A549 (cell line): ENCODE measurements at regions not wholly inside any gene's neighbourhood (a gene's known extent, or its start where the extent isn't known, plus 50 kb on each side); places are given as distances from the start of the nearest gene placed in this dataset.
A peak's percentile ranks its signal among the peaks of the same experiment; 100 is the strongest.

ENCODE experiments used
- ATAC-seq, 2 experiments: fragments of 200-7000 bp in 1 of 2; fragments of >200 bp in 1 of 2; cut with Nextera tagmentation in 1 of 2; cut with Tn5 transposase in 1 of 2; 3 replicates each; pipeline versions ENCODE4 v1.8.0 to v1.9.1; 2018 to 2020; ENCODE audit warnings: mild to moderate bottlenecking in 1 of 2, moderate library complexity in 1 of 2
- CTCF ChIA-PET: fragments of 300-600 bp; sonication (Branson Sonifier 250); formaldehyde crosslinking; extraction: SDS; loops from one replicate; lab custom pipeline; 2021; ENCODE audit warnings: antibody characterized with exemption, inconsistent platforms; lab: Yijun Ruan, JAX
- POLR2A ChIA-PET: fragments of 350-600 bp; formaldehyde crosslinking; extraction: SDS; loops from one replicate; lab custom pipeline; 2021; ENCODE audit warnings: antibody characterized with exemption, inconsistent platforms; lab: Yijun Ruan, JAX
- DNase-seq, 2 experiments: peaks; one replicate each; pipeline versions ENCODE4 v3.0.0 to v3.0.0-alpha.2; 2011 to 2016; ENCODE audit warnings: low read depth in 1 of 2, low spot score in 1 of 2
- FAIRE-seq: peaks from 2 replicates; lab custom pipeline; 2011; peaks lifted over from hg19 to GRCh38; lab: Jason Lieb, UNC
- H3K27ac ChIP-seq, 2 experiments: fragments of >200 bp; sonication (Bioruptor Twin); formaldehyde crosslinking; 3 replicates each; pipeline ENCODE4 v1.5.1; 2016 to 2017
- H3K4me1 ChIP-seq: fragments of >200 bp; sonication (Bioruptor Twin); formaldehyde crosslinking; 3 replicates; pipeline ENCODE4 v1.6.1; 2016
- H3K4me2 ChIP-seq: fragments of >200 bp; sonication (Bioruptor Twin); formaldehyde crosslinking; 3 replicates; pipeline ENCODE4 v1.6.1; 2016
- H3K4me3 ChIP-seq: fragments of >200 bp; sonication (Bioruptor Twin); formaldehyde crosslinking; 3 replicates; pipeline ENCODE4 v1.5.1; 2016
- H3K9me3 ChIP-seq: fragments of >200 bp; sonication (Bioruptor Twin); formaldehyde crosslinking; 3 replicates; pipeline ENCODE4 v1.6.1; 2016
- CTCF ChIP-seq: fragments of >200 bp; sonication (Bioruptor Twin); formaldehyde crosslinking; IDR thresholded peaks from 3 replicates; pipeline ENCODE4 v1.5.1; 2016
- EP300 ChIP-seq, 2 experiments: fragments of >200 bp; sonication (Bioruptor Twin); formaldehyde crosslinking; IDR thresholded peaks; 2 replicates in 1 of 2; 3 replicates in 1 of 2; pipeline ENCODE4 v1.6.1; 2016 to 2017
- GATA3 ChIP-seq: IDR thresholded peaks from 2 replicates; pipeline ENCODE4 v1.6.1; 2012; ENCODE audit warnings: borderline replicate concordance
- HDAC2 ChIP-seq: fragments of 200-600 bp; sonication (generic); IDR thresholded peaks from 2 replicates; pipeline ENCODE4 v1.6.1; 2016
- HMGXB4 ChIP-seq: fragments of 250-450 bp; sonication (Bioruptor Pico); IDR thresholded peaks from 2 replicates; pipeline ENCODE4 v1.5.0; 2021; ENCODE audit warnings: mild to moderate bottlenecking, moderate library complexity, borderline replicate concordance
- HOXB5 ChIP-seq: fragments of 250-450 bp; sonication (Bioruptor Pico); IDR thresholded peaks from 2 replicates; pipeline ENCODE4 v1.5.0; 2020; ENCODE audit warnings: mild to moderate bottlenecking, moderate library complexity
- KDM5A ChIP-seq: fragments of 200-600 bp; sonication (generic); IDR thresholded peaks from 2 replicates; pipeline ENCODE4 v1.6.1; 2016; ENCODE audit warnings: antibody characterized with exemption, mild to moderate bottlenecking
- MAFK ChIP-seq: fragments of 450-650 bp; IDR thresholded peaks from 2 replicates; pipeline ENCODE4 v1.6.1; 2014; ENCODE audit not compliant: partially characterized antibody
- NPAS2 ChIP-seq: fragments of 250-450 bp; sonication (Bioruptor Pico); IDR thresholded peaks from 2 replicates; pipeline ENCODE4 v1.8.0; 2022; ENCODE audit warnings: mild to moderate bottlenecking, moderate library complexity, borderline replicate concordance
- PBX3 ChIP-seq: IDR thresholded peaks from 2 replicates; pipeline ENCODE4 v1.6.1; 2012
- PHF8 ChIP-seq: fragments of 200-600 bp; sonication (generic); IDR thresholded peaks from 2 replicates; pipeline ENCODE4 v1.6.1; 2016; ENCODE audit warnings: low read depth, mild to moderate bottlenecking, antibody characterized with exemption, moderate library complexity, borderline replicate concordance
- POLR2A ChIP-seq: IDR thresholded peaks from 2 replicates; pipeline ENCODE4 v1.6.1; 2012; ENCODE audit warnings: mild to moderate bottlenecking, low read length
- POLR2AphosphoS2 ChIP-seq: conservative IDR thresholded peaks from 2 replicates; pipeline ENCODE4 v1.6.1; 2012; ENCODE audit warnings: low read length, improper control_type of control experiment, inconsistent platforms
- RNF2 ChIP-seq: fragments of 200-600 bp; sonication (generic); IDR thresholded peaks from 2 replicates; pipeline ENCODE4 v1.6.1; 2016; ENCODE audit warnings: low read depth, mild to moderate bottlenecking, antibody characterized with exemption, moderate library complexity, borderline replicate concordance
- SREBF2 ChIP-seq: fragments of 450-650 bp; IDR thresholded peaks from 2 replicates; pipeline ENCODE4 v1.6.1; 2014; ENCODE audit warnings: mild to moderate bottlenecking, moderate library complexity
- USF2 ChIP-seq: fragments of 450-650 bp; IDR thresholded peaks from 2 replicates; pipeline ENCODE4 v1.6.1; 2014; ENCODE audit warnings: antibody characterized with exemption
- ZSCAN20 ChIP-seq: fragments of 250-450 bp; sonication (Bioruptor Pico); IDR thresholded peaks from 2 replicates; pipeline ENCODE4 v1.8.0; 2022; ENCODE audit warnings: mild to moderate bottlenecking, moderate library complexity
- WGBS: methylation state at CpG from one replicate; pipeline ENCODE4 v1.1.6; 2017; ENCODE audit errors: missing lambda C conversion rate; 5-methylcytosine and 5-hydroxymethylcytosine counted together

- no peak for TF ChIP-seq HMGXB4 (CRISPR knock-in tag)
Measured at GRCh38 chr6:141209890-141210289, 922.8 kb upstream of the GJE1 start (continued).

- no peak for TF ChIP-seq KDM5A
- no peak for TF ChIP-seq PHF8
- no peak for TF ChIP-seq CTCF
- TF ChIP-seq RNF2: no peak
- TF ChIP-seq SREBF2: no peak
- TF ChIP-seq POLR2AphosphoS2: no peak
- no peak for TF ChIP-seq ZSCAN20 (CRISPR knock-in tag)
- no peak for TF ChIP-seq EP300 (IDR thresholded peaks at IDR 0.05)
- no peak for TF ChIP-seq POLR2A
- Histone ChIP-seq H3K9me3 (no peaks in the 10 kb centered on the region), H3K4me2 (no peak overlapping the region), H3K27ac (no peak overlapping the region), H3K4me1 (no peaks in the 10 kb centered on the region), H3K4me3 (no peak overlapping the region)
- WGBS: 78% methylated on average over 1 of the region's 1 CpG
- POLR2A ChIA-PET: no interaction called here
- no peak for FAIRE-seq
- CTCF ChIA-PET: no interaction called here
- DNase-seq: no peak
- ATAC-seq: no peak
Measured at GRCh38 chr6:141208101-141208500, 924.6 kb upstream of the GJE1 start.

GRCh38 chr6:141203902-141204575 is 928.7 kb upstream of the GJE1 start:
- no peak for ATAC-seq
- ChIA-PET CTCF (no interaction called here), POLR2A (no interaction called here)
- no peaks in the 10 kb centered on the region for H3K4me1 ChIP-seq
- FAIRE-seq: no peak
- no peak overlapping the region for H3K4me2 ChIP-seq
- DNase-seq: no peak
- no peak overlapping the region for H3K4me3 ChIP-seq
- 70% methylated on average over 4 of the region's 4 CpGs for WGBS
- TF ChIP-seq NPAS2 (CRISPR knock-in tag) (no peak), USF2 (no peak), HDAC2 (no peak), PBX3 (no peak), HOXB5 (CRISPR knock-in tag) (no peak), MAFK (peak; percentile 63), SREBF2 (no peak)
- TF ChIP-seq, all 56 proteins: peak for 1
- H3K27ac ChIP-seq: no peak overlapping the region
- no peaks in the 10 kb centered on the region for H3K9me3 ChIP-seq

- no peak overlapping the region for H3K4me3 ChIP-seq
- POLR2A ChIA-PET: no interaction called here
- H3K9me3 ChIP-seq: no peaks in the 10 kb centered on the region
- WGBS: 59% methylated on average over 4 of the region's 4 CpGs
- TF ChIP-seq SREBF2 (no peak), GATA3 (no peak)
- FAIRE-seq (no peak), DNase-seq (no peak), ATAC-seq (no peak)
- H3K4me1 ChIP-seq: no peaks in the 10 kb centered on the region
- no peak overlapping the region for H3K27ac ChIP-seq
- H3K4me2 ChIP-seq: no peak overlapping the region
- CTCF ChIA-PET: no interaction called here
Measured at GRCh38 chr6:141202626-141203025, 930.1 kb upstream of the GJE1 start.
